ENCODE measurements at regions not wholly inside any gene's neighbourhood (a gene's known extent, or its start where the extent isn't known, plus 50 kb on each side); places are given as distances from the start of the nearest gene placed in this dataset.

GRCh38 chr13:58480061-58480460, 848.5 kb downstream of the PCDH17 start:
- TF ChIP-seq CTCF (IDR thresholded peaks at IDR 0.05; ENCODE audit: poor library complexity, severe bottlenecking) (no peak), EZH2 (IDR thresholded peaks at IDR 0.05; ENCODE audit: borderline replicate concordance, insufficient read depth, low read length, poor library complexity, severe bottlenecking) (no peak), POLR2AphosphoS5 (IDR thresholded peaks at IDR 0.05) (no peak), REST (IDR thresholded peaks at IDR 0.05; ENCODE audit: borderline replicate concordance) (no peak)
